Gastrocnemius medialis (tissue), 4 donors: ENCODE measurements at regions not wholly inside any gene's neighbourhood (a gene's known extent, or its start where the extent isn't known, plus 50 kb on each side); places are given as distances from the start of the nearest gene placed in this dataset.

Experiments
- POLR2A ChIP-seq, 2 donors: fragments of 450-650 bp; IDR thresholded peaks; one replicate each; pipeline ENCODE4 v1.6.1; 2017; ENCODE audit warnings: antibody characterized with exemption in 2 of 2, mild to moderate bottlenecking in 2 of 2, moderate library complexity in 2 of 2
- TF ChIP-seq, protein P1 (sequence below), 5 experiments: fragments of 450-650 bp in 3 of 5; fragments of 200-600 bp in 2 of 5; sonication (generic) in 2 of 5; IDR thresholded peaks in 4 of 5; conservative IDR thresholded peaks in 1 of 5; 1 replicate in 4 of 5; 2 replicates in 1 of 5; pipeline ENCODE4 v1.5.1; 2016 to 2019; ENCODE audit warnings: antibody characterized with exemption in 5 of 5, mild to moderate bottlenecking in 3 of 5, moderate library complexity in 3 of 5

DNA sequence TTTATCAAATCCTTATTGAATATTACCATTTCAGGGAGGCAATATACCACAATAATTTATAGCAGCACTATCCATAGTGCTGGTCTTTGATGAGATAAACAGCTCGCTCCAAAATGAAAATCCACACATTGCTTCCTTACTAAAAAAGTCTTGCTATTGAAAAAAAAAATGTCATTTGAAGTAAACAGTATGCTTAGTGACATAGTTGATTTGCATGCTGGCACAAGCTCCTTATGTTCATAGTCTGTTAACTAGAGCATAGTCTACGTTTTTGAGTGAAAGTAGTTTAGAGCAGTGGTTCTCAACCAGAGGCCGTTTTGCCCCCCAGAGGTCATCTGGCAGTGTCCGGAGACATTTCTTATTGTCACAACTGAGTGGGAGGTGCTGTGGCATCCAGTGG lies 249.4 kb upstream of the PDZRN3 start:
- TF ChIP-seq, protein P1, sequence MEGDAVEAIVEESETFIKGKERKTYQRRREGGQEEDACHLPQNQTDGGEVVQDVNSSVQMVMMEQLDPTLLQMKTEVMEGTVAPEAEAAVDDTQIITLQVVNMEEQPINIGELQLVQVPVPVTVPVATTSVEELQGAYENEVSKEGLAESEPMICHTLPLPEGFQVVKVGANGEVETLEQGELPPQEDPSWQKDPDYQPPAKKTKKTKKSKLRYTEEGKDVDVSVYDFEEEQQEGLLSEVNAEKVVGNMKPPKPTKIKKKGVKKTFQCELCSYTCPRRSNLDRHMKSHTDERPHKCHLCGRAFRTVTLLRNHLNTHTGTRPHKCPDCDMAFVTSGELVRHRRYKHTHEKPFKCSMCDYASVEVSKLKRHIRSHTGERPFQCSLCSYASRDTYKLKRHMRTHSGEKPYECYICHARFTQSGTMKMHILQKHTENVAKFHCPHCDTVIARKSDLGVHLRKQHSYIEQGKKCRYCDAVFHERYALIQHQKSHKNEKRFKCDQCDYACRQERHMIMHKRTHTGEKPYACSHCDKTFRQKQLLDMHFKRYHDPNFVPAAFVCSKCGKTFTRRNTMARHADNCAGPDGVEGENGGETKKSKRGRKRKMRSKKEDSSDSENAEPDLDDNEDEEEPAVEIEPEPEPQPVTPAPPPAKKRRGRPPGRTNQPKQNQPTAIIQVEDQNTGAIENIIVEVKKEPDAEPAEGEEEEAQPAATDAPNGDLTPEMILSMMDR (IDR thresholded peaks at IDR 0.05 in 4 of 5, conservative IDR thresholded peaks at IDR 0.05 in 1 of 5): no peak
- no peak for TF ChIP-seq POLR2A (IDR thresholded peaks at IDR 0.05)
